HepG2 (cell line): ENCODE measurements at regions not wholly inside any gene's neighbourhood (a gene's known extent, or its start where the extent isn't known, plus 50 kb on each side); places are given as distances from the start of the nearest gene placed in this dataset.

Source experiments
- ATAC-seq: fragments of 200-7000 bp; cut with Tn5 transposase; 3 replicates; pipeline ENCODE4 v1.9.1; 2020; ENCODE audit warnings: mild to moderate bottlenecking, moderate library complexity
- BruUV-seq: library from RNA; stranded (reverse); fragments of 400-500 nt; replicated peaks from 2 replicates; lab custom pipeline; 2021; lab: Mats Ljungman, UMichigan
- CTCF ChIA-PET: fragments of 300-600 bp; formaldehyde crosslinking; extraction: SDS; loops from one replicate; lab custom pipeline; 2021; ENCODE audit warnings: low total read pairs, inconsistent platforms, low intra/inter-chr PET ratio; lab: Yijun Ruan, JAX
- POLR2A ChIA-PET: fragments of 350-600 bp; sonication (Branson Sonifier 250); formaldehyde crosslinking; loops from one replicate; lab custom pipeline; 2020; ENCODE audit warnings: antibody characterized with exemption, inconsistent platforms; lab: Yijun Ruan, JAX
- DNase-seq: peaks from one replicate; pipeline ENCODE4 v3.0.0-alpha.2; 2015; ENCODE audit warnings: low spot score
- FAIRE-seq: peaks from 3 replicates; lab custom pipeline; 2011; peaks lifted over from hg19 to GRCh38; lab: Jason Lieb, UNC
- H2AFZ ChIP-seq: one replicate; pipeline ENCODE4 v1.6.1; 2011; ENCODE audit warnings: low read length, inconsistent platforms
- H3K27ac ChIP-seq: fragments of 300-600 bp; 3 replicates; pipeline ENCODE4 v1.8.0; 2011; ENCODE audit warnings: mixed run types, mild to moderate bottlenecking, mixed read lengths, low read length, inconsistent platforms; ENCODE audit not compliant: insufficient read depth; ENCODE audit errors: extremely low read length
- H3K27me3 ChIP-seq, 2 experiments: fragments of 200-600 bp in 1 of 2; 2 replicates in 1 of 2; 3 replicates in 1 of 2; pipeline versions ENCODE4 v1.6.0 to v1.8.0; 2011; ENCODE audit warnings: low read length in 2 of 2, mild to moderate bottlenecking in 2 of 2, moderate library complexity in 2 of 2, inconsistent platforms in 1 of 2; ENCODE audit not compliant: insufficient read depth in 2 of 2, control insufficient read depth in 1 of 2
- H3K36me3 ChIP-seq, 2 experiments: fragments of 200-600 bp in 1 of 2; replicated peaks in 1 of 2; 2 replicates in 1 of 2; 3 replicates in 1 of 2; pipeline versions ENCODE4 v1.5.1 to v1.8.0; 2011; ENCODE audit warnings: low read length in 2 of 2, inconsistent platforms in 1 of 2; ENCODE audit not compliant: insufficient read depth in 2 of 2, control insufficient read depth in 1 of 2
- H3K4me1 ChIP-seq: 2 replicates; pipeline ENCODE4 v1.5.1; 2012; ENCODE audit warnings: low read length, inconsistent platforms; ENCODE audit not compliant: insufficient read depth
- H3K4me2 ChIP-seq: 2 replicates; pipeline ENCODE4 v1.6.0; 2011; ENCODE audit warnings: low read depth, low read length, inconsistent platforms
- H3K4me3 ChIP-seq, 3 experiments: fragments of 200-600 bp in 1 of 3; sonication (generic), shearing (Covaris generic) in 1 of 3; replicated peaks in 1 of 3; 2 replicates each; pipeline ENCODE4 v1.5.1; 2011 to 2016; ENCODE audit warnings: low read length in 3 of 3, inconsistent platforms in 2 of 3, low read depth in 2 of 3, mild to moderate bottlenecking in 2 of 3, control low read depth in 1 of 3, mixed read lengths in 1 of 3; ENCODE audit not compliant: insufficient read depth in 1 of 3
- H3K79me2 ChIP-seq: one replicate; pipeline ENCODE4 v1.6.1; 2011; ENCODE audit warnings: low read length, inconsistent platforms; ENCODE audit not compliant: insufficient read depth
- H3K9ac ChIP-seq: 2 replicates; pipeline ENCODE4 v1.6.0; 2011; ENCODE audit warnings: mild to moderate bottlenecking, low read depth, low read length, inconsistent platforms; ENCODE audit not compliant: insufficient read depth
- H3K9me3 ChIP-seq: 2 replicates; pipeline ENCODE4 v1.5.1; 2012; ENCODE audit warnings: mild to moderate bottlenecking, low read length
- H4K20me1 ChIP-seq: 2 replicates; pipeline ENCODE4 v1.6.0; 2011; ENCODE audit warnings: inconsistent platforms, mild to moderate bottlenecking, low read length, moderate library complexity; ENCODE audit not compliant: insufficient read depth
- CHCHD3 ChIP-seq: sonication (generic); formaldehyde crosslinking; IDR thresholded peaks from 2 replicates; pipeline ENCODE4 v1.8.0; 2022; ENCODE audit warnings: mild to moderate bottlenecking, missing genetic modification reagents, moderate library complexity
- HIC2 ChIP-seq: sonication (generic); formaldehyde crosslinking; IDR thresholded peaks from 2 replicates; pipeline ENCODE4 v1.9.0; 2022; ENCODE audit warnings: low read depth, missing genetic modification reagents
- HOXA7 ChIP-seq: sonication (generic); formaldehyde crosslinking; IDR thresholded peaks from 2 replicates; pipeline ENCODE4 v1.8.1; 2022; ENCODE audit warnings: mild to moderate bottlenecking, missing genetic modification reagents, moderate library complexity
- PLSCR1 ChIP-seq: sonication (generic); formaldehyde crosslinking; IDR thresholded peaks from 2 replicates; pipeline ENCODE4 v1.5.0; 2020; ENCODE audit warnings: missing genetic modification reagents, mild to moderate bottlenecking, borderline replicate concordance
- POLR2G ChIP-seq: fragments of 200-400 bp; formaldehyde crosslinking; IDR thresholded peaks from 2 replicates; pipeline ENCODE4 v1.6.1; 2018; ENCODE audit warnings: mild to moderate bottlenecking, low read depth, low read length, moderate library complexity
- SNRNP70 ChIP-seq: fragments of 200-400 bp; formaldehyde crosslinking; IDR thresholded peaks from 2 replicates; pipeline ENCODE4 v1.6.1; 2017; ENCODE audit warnings: mild to moderate bottlenecking, low read depth, low read length, moderate library complexity
- TBL1XR1 ChIP-seq: fragments of 150-350 bp; IDR thresholded peaks from 2 replicates; pipeline ENCODE4 v1.6.1; 2014; ENCODE audit warnings: borderline replicate concordance, low read length; ENCODE audit not compliant: partially characterized antibody
- TEF ChIP-seq: sonication (generic); formaldehyde crosslinking; IDR thresholded peaks from 2 replicates; pipeline ENCODE4 v1.5.0; 2020; ENCODE audit warnings: missing genetic modification reagents
- ZMAT3 ChIP-seq: sonication (generic); formaldehyde crosslinking; conservative IDR thresholded peaks from 2 replicates; pipeline ENCODE4 v1.7.0; 2021; ENCODE audit warnings: missing genetic modification reagents
- ZNF30 ChIP-seq: sonication (generic); formaldehyde crosslinking; IDR thresholded peaks from 2 replicates; pipeline ENCODE4 v1.5.0; 2020; ENCODE audit warnings: mild to moderate bottlenecking, missing genetic modification reagents
- ZNF33B ChIP-seq: sonication (generic); formaldehyde crosslinking; IDR thresholded peaks from 2 replicates; pipeline ENCODE4 v1.5.1; 2020; ENCODE audit warnings: mild to moderate bottlenecking, missing genetic modification reagents
- ZNF382 ChIP-seq: sonication (generic); formaldehyde crosslinking; IDR thresholded peaks from 2 replicates; pipeline ENCODE4 v1.5.0; 2020; ENCODE audit warnings: missing genetic modification reagents, mild to moderate bottlenecking, borderline replicate concordance
- ZNF574 ChIP-seq: sonication (generic); formaldehyde crosslinking; IDR thresholded peaks from 2 replicates; pipeline ENCODE4 v1.4.0; 2020; ENCODE audit warnings: missing genetic modification reagents
- WGBS: methylation state at CpG from one replicate; pipeline ENCODE4 v1.1.6; 2017; ENCODE audit warnings: low lambda C conversion rate; 5-methylcytosine and 5-hydroxymethylcytosine counted together
- in situ Hi-C: cut with HindIII; loops from 2 replicates; pipeline ENCODE4 v1.10.0; 2017; ENCODE audit warnings: low pct_unique_long_range_greater_than_20kb; ENCODE audit not compliant: extremely low pct_ligation_motif_present
- intact Hi-C: fragments of 100-400 bp; cut with micrococcal nuclease; formaldehyde crosslinking; loops from one replicate; pipeline ENCODE4 v1.10.0; 2022; ENCODE audit not compliant: unreplicated experiment

GRCh38 chr5:61837788-61838187 lies 468.2 kb upstream of the KIF2A start:
- BruUV-seq, result no TSS peak

GRCh38 chr5:61840361-61840760 lies 465.6 kb upstream of the KIF2A start:
- intact Hi-C loops, result no loop called here
- ChIA-PET CTCF (no interaction called here), POLR2A (no interaction called here)
- no peak for ATAC-seq
- Histone ChIP-seq H3K27ac (no peak overlapping the region), H3K4me2 (no peak overlapping the region), H3K36me3 (no peaks in the 10 kb centered on the region), H3K4me1 (no peaks in the 10 kb centered on the region), H3K79me2 (no peaks in the 10 kb centered on the region), H3K27me3 (no peaks in the 10 kb centered on the region), H3K9me3 (no peaks in the 10 kb centered on the region), H2AFZ (no peak overlapping the region), H4K20me1 (no peaks in the 10 kb centered on the region), H3K9ac (no peak overlapping the region), H3K4me3 (no peak overlapping the region)
- TF ChIP-seq ZMAT3 (CRISPR knock-in tag) (no peak), CHCHD3 (CRISPR knock-in tag) (no peak), TBL1XR1 (no peak), PLSCR1 (CRISPR knock-in tag) (no peak), HIC2 (CRISPR knock-in tag) (no peak), ZNF382 (no peak), ZNF30 (CRISPR knock-in tag) (no peak), ZNF574 (no peak), HOXA7 (CRISPR knock-in tag) (no peak), POLR2G (no peak), TEF (CRISPR knock-in tag) (no peak)
- BruUV-seq, result no TSS peak
- no peak for DNase-seq
- 29% methylated on average over 3 of the region's 3 CpGs for WGBS
- in situ Hi-C loops, result no loop called here
- no peak for FAIRE-seq

More at GRCh38 chr5:61837788-61838187, 468.2 kb upstream of the KIF2A start:
- no peaks in the 10 kb centered on the region for H3K9me3 ChIP-seq
- CTCF ChIA-PET, result no interaction called here
- H3K4me3 ChIP-seq, result no peak overlapping the region
- no peak overlapping the region for H3K27ac ChIP-seq
- no peaks in the 10 kb centered on the region for H3K27me3 ChIP-seq
- no peaks in the 10 kb centered on the region for H4K20me1 ChIP-seq
- H3K36me3 ChIP-seq, result no peaks in the 10 kb centered on the region
- POLR2A ChIA-PET, result no interaction called here
- in situ Hi-C loops (no loop called here), intact Hi-C loops (no loop called here)
- ATAC-seq (no peak), FAIRE-seq (no peak)
- H3K4me2 ChIP-seq, result no peak overlapping the region
- H3K4me1 ChIP-seq, result no peaks in the 10 kb centered on the region
- TF ChIP-seq ZNF33B (CRISPR knock-in tag) (no peak), SNRNP70 (no peak)
- TF ChIP-seq, all 625 proteins: peak for 0
- no peak overlapping the region for H3K9ac ChIP-seq
- no peak overlapping the region for H2AFZ ChIP-seq
- DNase-seq, result no peak
- no peaks in the 10 kb centered on the region for H3K79me2 ChIP-seq
